Esophagus muscularis mucosa (tissue), 4 donors: ENCODE measurements at regions not wholly inside any gene's neighbourhood (a gene's known extent, or its start where the extent isn't known, plus 50 kb on each side); places are given as distances from the start of the nearest gene placed in this dataset.

ENCODE experiments used
- DNase-seq: peaks from one replicate; pipeline ENCODE4 v3.0.0-alpha.2; 2017; ENCODE audit errors: extremely low spot score
- H3K27ac ChIP-seq, 4 donors: fragments of 200-600 bp; sonication (generic); replicated peaks in 1 of 4; 1 replicate in 3 of 4; 2 replicates in 1 of 4; pipeline ENCODE4 v1.5.1; 2016 to 2019; ENCODE audit warnings: mild to moderate bottlenecking in 1 of 4
- H3K27me3 ChIP-seq, 4 donors: fragments of 200-600 bp; sonication (generic); one replicate each; pipeline versions ENCODE4 v1.5.1 to v1.6.0; 2016 to 2019
- H3K36me3 ChIP-seq, 4 donors: fragments of 200-600 bp; sonication (generic); one replicate each; pipeline ENCODE4 v1.5.1; 2016 to 2019
- H3K4me1 ChIP-seq, 4 donors: fragments of 200-600 bp; sonication (generic); one replicate each; pipeline ENCODE4 v1.5.1; 2016 to 2019
- H3K4me3 ChIP-seq, 4 donors: fragments of 200-600 bp; sonication (generic); 1 replicate in 2 of 4; 2 replicates in 2 of 4; pipeline ENCODE4 v1.5.1; 2016 to 2019; ENCODE audit warnings: mild to moderate bottlenecking in 4 of 4, moderate library complexity in 1 of 4
- H3K9me3 ChIP-seq, 4 donors: fragments of 200-600 bp; sonication (generic); 1 replicate in 3 of 4; 2 replicates in 1 of 4; pipeline ENCODE4 v1.5.1; 2016 to 2019
- EP300 ChIP-seq: sonication (generic); formaldehyde crosslinking; IDR thresholded peaks from one replicate; pipeline ENCODE4 v1.6.1; 2017; ENCODE audit warnings: antibody characterized with exemption
- POLR2A ChIP-seq: fragments of 450-650 bp; IDR thresholded peaks from one replicate; pipeline ENCODE4 v1.6.1; 2017; ENCODE audit warnings: antibody characterized with exemption, moderate library complexity, mild to moderate bottlenecking, low read depth
- POLR2AphosphoS5 ChIP-seq, 2 donors: sonication (generic); formaldehyde crosslinking; IDR thresholded peaks; one replicate each; pipeline ENCODE4 v1.6.1; 2017; ENCODE audit warnings: antibody characterized with exemption in 2 of 2
- WGBS: methylation state at CpG from one replicate; pipeline ENCODE4 v1.1.5; 2018; 5-methylcytosine and 5-hydroxymethylcytosine counted together
- intact Hi-C: fragments of 100-400 bp; cut with DNase I; formaldehyde crosslinking; loops from one replicate; pipeline ENCODE4 v1.15.1; 2023
- TF ChIP-seq, protein P1 (sequence below), 3 experiments: fragments of 200-600 bp in 2 of 3; fragments of 450-650 bp in 1 of 3; sonication (generic) in 2 of 3; IDR thresholded peaks; one replicate each; pipeline ENCODE4 v1.5.1; 2017 to 2019; ENCODE audit warnings: antibody characterized with exemption in 3 of 3, mild to moderate bottlenecking in 2 of 3, moderate library complexity in 1 of 3

GRCh38 chr13:91112924-91113277, 234.6 kb upstream of the MIR17HG start:
- WGBS: 81% methylated on average over 1 of the region's 1 CpG
- no peak for TF ChIP-seq POLR2AphosphoS5 (IDR thresholded peaks at IDR 0.05)
- TF ChIP-seq, protein P1, sequence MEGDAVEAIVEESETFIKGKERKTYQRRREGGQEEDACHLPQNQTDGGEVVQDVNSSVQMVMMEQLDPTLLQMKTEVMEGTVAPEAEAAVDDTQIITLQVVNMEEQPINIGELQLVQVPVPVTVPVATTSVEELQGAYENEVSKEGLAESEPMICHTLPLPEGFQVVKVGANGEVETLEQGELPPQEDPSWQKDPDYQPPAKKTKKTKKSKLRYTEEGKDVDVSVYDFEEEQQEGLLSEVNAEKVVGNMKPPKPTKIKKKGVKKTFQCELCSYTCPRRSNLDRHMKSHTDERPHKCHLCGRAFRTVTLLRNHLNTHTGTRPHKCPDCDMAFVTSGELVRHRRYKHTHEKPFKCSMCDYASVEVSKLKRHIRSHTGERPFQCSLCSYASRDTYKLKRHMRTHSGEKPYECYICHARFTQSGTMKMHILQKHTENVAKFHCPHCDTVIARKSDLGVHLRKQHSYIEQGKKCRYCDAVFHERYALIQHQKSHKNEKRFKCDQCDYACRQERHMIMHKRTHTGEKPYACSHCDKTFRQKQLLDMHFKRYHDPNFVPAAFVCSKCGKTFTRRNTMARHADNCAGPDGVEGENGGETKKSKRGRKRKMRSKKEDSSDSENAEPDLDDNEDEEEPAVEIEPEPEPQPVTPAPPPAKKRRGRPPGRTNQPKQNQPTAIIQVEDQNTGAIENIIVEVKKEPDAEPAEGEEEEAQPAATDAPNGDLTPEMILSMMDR (IDR thresholded peaks at IDR 0.05): no peak
- no peak for TF ChIP-seq EP300
- no peak for TF ChIP-seq POLR2A
- intact Hi-C loops: no loop called here
- Histone ChIP-seq H3K4me3 (no peak overlapping the region), H3K4me1 (no peaks in the 10 kb centered on the region), H3K36me3 (no peaks in the 10 kb centered on the region), H3K9me3 (no peaks in the 10 kb centered on the region), H3K27ac (no peak overlapping the region), H3K27me3 (no peaks in the 10 kb centered on the region)
- no peak for DNase-seq

DNA sequence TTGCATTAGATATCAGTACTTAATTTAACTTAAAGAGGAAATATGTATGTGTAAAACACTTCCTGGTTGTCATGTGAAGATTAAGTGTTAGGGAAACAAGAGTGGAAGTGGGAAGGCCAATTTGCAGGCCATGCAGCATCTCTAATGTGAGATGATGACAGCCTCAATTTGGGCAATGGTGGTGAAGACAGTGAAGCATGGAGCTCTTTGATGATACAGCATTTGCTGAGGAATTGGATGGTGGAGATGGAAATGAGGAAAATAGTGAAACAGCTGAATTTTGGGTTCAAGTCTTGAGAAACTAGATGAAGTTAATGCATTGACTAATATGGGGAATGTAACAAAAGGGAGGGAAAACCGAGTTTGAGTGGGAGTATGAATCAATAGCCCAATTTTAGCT, 231.7 kb upstream of the MIR17HG start:
- WGBS: 88% methylated on average over 1 of the region's 1 CpG
- intact Hi-C loops: no loop called here

GRCh38 chr13:91117351-91117750, 230.1 kb upstream of the MIR17HG start:
- TF ChIP-seq, protein P1 (IDR thresholded peaks at IDR 0.05): no peak
- no peak for TF ChIP-seq POLR2A
- no peak for TF ChIP-seq EP300
- no peak for TF ChIP-seq POLR2AphosphoS5 (IDR thresholded peaks at IDR 0.05)
- no peak for DNase-seq
- intact Hi-C loops: no loop called here
- WGBS: 79% methylated on average over 2 of the region's 2 CpGs
- Histone ChIP-seq H3K27ac (no peak overlapping the region), H3K27me3 (no peaks in the 10 kb centered on the region), H3K4me3 (no peak overlapping the region), H3K9me3 (no peaks in the 10 kb centered on the region), H3K36me3 (no peaks in the 10 kb centered on the region), H3K4me1 (no peaks in the 10 kb centered on the region)

More for the DNA sequence above, 231.7 kb upstream of the MIR17HG start:
- H3K4me3 ChIP-seq: no peak overlapping the region
- no peak for DNase-seq
- H3K9me3 ChIP-seq: no peaks in the 10 kb centered on the region
- H3K4me1 ChIP-seq: no peaks in the 10 kb centered on the region
- TF ChIP-seq, protein P1 (IDR thresholded peaks at IDR 0.05): no peak
- no peak for TF ChIP-seq POLR2A
- no peak for TF ChIP-seq POLR2AphosphoS5 (IDR thresholded peaks at IDR 0.05)
- TF ChIP-seq EP300: no peak
- no peaks in the 10 kb centered on the region for H3K27me3 ChIP-seq
- H3K36me3 ChIP-seq: no peaks in the 10 kb centered on the region
- no peak overlapping the region for H3K27ac ChIP-seq

GRCh38 chr13:91119643-91120042, 227.8 kb upstream of the MIR17HG start:
- H3K4me3 ChIP-seq: no peak overlapping the region
- intact Hi-C loops: no loop called here
- no peaks in the 10 kb centered on the region for H3K36me3 ChIP-seq
- H3K9me3 ChIP-seq: no peaks in the 10 kb centered on the region
- WGBS: 97% methylated on average over 3 of the region's 3 CpGs
- H3K27me3 ChIP-seq: peaks cover 0 to 5% (median 0%) of the 10 kb centered on the region in 4 donors
- TF ChIP-seq EP300: no peak
- no peak for TF ChIP-seq POLR2AphosphoS5 (IDR thresholded peaks at IDR 0.05)
- TF ChIP-seq, protein P1 (IDR thresholded peaks at IDR 0.05): no peak
- no peak for TF ChIP-seq POLR2A
- no peak for DNase-seq
- no peak overlapping the region for H3K27ac ChIP-seq
- no peaks in the 10 kb centered on the region for H3K4me1 ChIP-seq

DNA sequence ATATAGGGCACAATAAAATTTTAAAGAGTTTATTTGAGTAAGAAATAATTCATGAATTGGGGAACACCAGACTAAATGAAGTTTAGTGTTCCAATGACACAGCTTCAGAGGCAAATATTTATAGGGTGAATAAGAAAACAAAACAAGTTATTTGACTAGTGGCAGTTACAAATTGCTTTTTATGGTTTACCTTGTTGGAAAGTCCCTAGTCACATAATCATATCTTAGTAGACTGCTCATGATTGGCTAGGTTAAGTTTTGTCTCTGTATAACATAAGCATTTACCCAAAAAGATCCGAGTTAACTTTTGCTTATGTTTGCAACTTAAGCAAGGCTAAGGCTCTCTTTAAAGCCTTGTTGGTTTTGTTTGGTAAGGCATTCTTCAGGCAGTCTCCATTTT, 224.7 kb upstream of the MIR17HG start:
- no peak overlapping the region for H3K27ac ChIP-seq
- peaks cover 0 to 5% (median 0%) of the 10 kb centered on the region in 4 donors for H3K27me3 ChIP-seq
- no peaks in the 10 kb centered on the region for H3K36me3 ChIP-seq
- 80% methylated on average over 1 of the region's 1 CpG for WGBS
- no peak for DNase-seq
- intact Hi-C loops: no loop called here
- H3K4me3 ChIP-seq: no peak overlapping the region
- H3K9me3 ChIP-seq: no peaks in the 10 kb centered on the region
- no peaks in the 10 kb centered on the region for H3K4me1 ChIP-seq
- TF ChIP-seq EP300 (no peak), POLR2AphosphoS5 (IDR thresholded peaks at IDR 0.05) (no peak), POLR2A (no peak)
- TF ChIP-seq, protein P1 (IDR thresholded peaks at IDR 0.05): no peak
